WTC11 (cell line): ENCODE measurements at regions not wholly inside any gene's neighbourhood (a gene's known extent, or its start where the extent isn't known, plus 50 kb on each side); places are given as distances from the start of the nearest gene placed in this dataset.

ENCODE experiments used
- ATAC-seq: fragments of 200-7000 bp; cut with Tn5 transposase; 2 replicates; pipeline ENCODE4 v1.10.0; 2021; ENCODE audit warnings: mild to moderate bottlenecking, moderate library complexity
- CTCF ChIA-PET: fragments of 300-600 bp; sonication (Branson Sonifier 250); formaldehyde crosslinking; loops from one replicate; lab custom pipeline; 2021; ENCODE audit warnings: antibody characterized with exemption; lab: Charles Lee
- POLR2A ChIA-PET: fragments of 350-600 bp; sonication (Branson Sonifier 250); formaldehyde crosslinking; loops from one replicate; lab custom pipeline; 2021; ENCODE audit warnings: antibody characterized with exemption; lab: Charles Lee
- DNase-seq: peaks from one replicate; pipeline ENCODE4 v3.0.0; 2021; ENCODE audit warnings: low spot score
- H3K27ac Mint-ChIP-seq: 2 replicates; pipeline ENCODE4 v1.8.0; 2021; ENCODE audit warnings: mixed read lengths
- H3K27me3 Mint-ChIP-seq: 2 replicates; pipeline ENCODE4 v1.8.0; 2021; ENCODE audit warnings: low read depth, mild to moderate bottlenecking, moderate library complexity, mixed read lengths
- H3K36me3 Mint-ChIP-seq: 2 replicates; pipeline ENCODE4 v1.8.0; 2021; ENCODE audit warnings: mixed read lengths
- H3K4me1 Mint-ChIP-seq: 2 replicates; pipeline ENCODE4 v1.8.0; 2022; ENCODE audit warnings: mixed read lengths
- H3K4me3 Mint-ChIP-seq: 2 replicates; pipeline ENCODE4 v1.8.0; 2021; ENCODE audit warnings: mild to moderate bottlenecking, moderate library complexity, mixed read lengths
- H3K9me3 Mint-ChIP-seq: 2 replicates; pipeline ENCODE4 v1.8.0; 2021; ENCODE audit warnings: mixed read lengths
- ATF6 ChIP-seq: sonication (generic); formaldehyde crosslinking; IDR thresholded peaks from 2 replicates; pipeline ENCODE4 v1.8.1; 2023; ENCODE audit warnings: mild to moderate bottlenecking, missing genetic modification reagents
- CREB1 ChIP-seq: sonication (generic); formaldehyde crosslinking; IDR thresholded peaks from 2 replicates; pipeline ENCODE4 v1.8.0; 2023; ENCODE audit warnings: mild to moderate bottlenecking, missing genetic modification reagents
- GABPB1 ChIP-seq: sonication (generic); formaldehyde crosslinking; IDR thresholded peaks from 2 replicates; pipeline ENCODE4 v1.8.1; 2023; ENCODE audit warnings: mild to moderate bottlenecking, missing genetic modification reagents
- GRHL2 ChIP-seq: fragments of 250-450 bp; sonication (Bioruptor Pico); IDR thresholded peaks from 2 replicates; pipeline ENCODE4 v1.8.0; 2022; ENCODE audit warnings: mild to moderate bottlenecking, moderate library complexity; ENCODE audit not compliant: insufficient replicate concordance, severe bottlenecking
- GTF2I ChIP-seq: fragments of 250-450 bp; sonication (Bioruptor Pico); conservative IDR thresholded peaks from 2 replicates; pipeline ENCODE4 v1.4.0; 2021; ENCODE audit warnings: mild to moderate bottlenecking
- HMGA2 ChIP-seq: fragments of 250-450 bp; sonication (Bioruptor Pico); IDR thresholded peaks from 2 replicates; pipeline ENCODE4 v1.4.0; 2021; ENCODE audit warnings: mild to moderate bottlenecking, moderate library complexity
- IRF2 ChIP-seq: sonication (generic); formaldehyde crosslinking; IDR thresholded peaks from 2 replicates; pipeline ENCODE4 v1.8.0; 2022; ENCODE audit warnings: low read depth, missing genetic modification reagents, borderline replicate concordance
- JUN ChIP-seq: sonication (generic); formaldehyde crosslinking; IDR thresholded peaks from 2 replicates; pipeline ENCODE4 v1.8.0; 2023; ENCODE audit warnings: mild to moderate bottlenecking, missing genetic modification reagents
- NR3C1 ChIP-seq: sonication (generic); formaldehyde crosslinking; conservative IDR thresholded peaks from 2 replicates; pipeline ENCODE4 v1.8.1; 2023; ENCODE audit warnings: low read depth, mild to moderate bottlenecking, missing genetic modification reagents
- TP53 ChIP-seq: sonication (generic); formaldehyde crosslinking; IDR thresholded peaks from 2 replicates; pipeline ENCODE4 v1.8.1; 2023; ENCODE audit warnings: mild to moderate bottlenecking, missing genetic modification reagents
- ZBTB21 ChIP-seq: sonication (generic); formaldehyde crosslinking; IDR thresholded peaks from 2 replicates; pipeline ENCODE4 v1.8.1; 2023; ENCODE audit warnings: mild to moderate bottlenecking, missing genetic modification reagents, borderline replicate concordance
- ZMAT4 ChIP-seq: fragments of 250-450 bp; sonication (Bioruptor Pico); IDR thresholded peaks from 2 replicates; pipeline ENCODE4 v1.9.0; 2021; ENCODE audit warnings: mild to moderate bottlenecking
- ZNF512 ChIP-seq: sonication (generic); formaldehyde crosslinking; IDR thresholded peaks from 2 replicates; pipeline ENCODE4 v1.8.1; 2022; ENCODE audit warnings: missing genetic modification reagents, borderline replicate concordance
- ZNF671 ChIP-seq: fragments of 250-450 bp; sonication (Bioruptor Pico); IDR thresholded peaks from 2 replicates; pipeline ENCODE4 v1.8.0; 2021; ENCODE audit warnings: mild to moderate bottlenecking
- TF ChIP-seq, protein P1 (sequence below): fragments of 250-450 bp; sonication (Bioruptor Pico); IDR thresholded peaks from 2 replicates; pipeline ENCODE4 v2.1.2; 2022; ENCODE audit warnings: mild to moderate bottlenecking, moderate library complexity
- TF ChIP-seq, protein P2 (sequence below): sonication (generic); formaldehyde crosslinking; IDR thresholded peaks from 2 replicates; pipeline ENCODE4 v1.8.0; 2022; ENCODE audit warnings: missing genetic modification reagents
- TF ChIP-seq, protein P3 (sequence below): sonication (generic); formaldehyde crosslinking; IDR thresholded peaks from 2 replicates; pipeline ENCODE4 v1.8.1; 2023; ENCODE audit warnings: mild to moderate bottlenecking, missing genetic modification reagents
- TF ChIP-seq, protein P4 (sequence below): sonication (generic); formaldehyde crosslinking; IDR thresholded peaks from 2 replicates; pipeline ENCODE4 v1.8.1; 2022; ENCODE audit warnings: mild to moderate bottlenecking, moderate library complexity, missing genetic modification reagents
- TF ChIP-seq, protein P5 (sequence below): sonication (generic); formaldehyde crosslinking; IDR thresholded peaks from 2 replicates; pipeline ENCODE4 v1.8.0; 2022; ENCODE audit warnings: mild to moderate bottlenecking, missing genetic modification reagents
- TF ChIP-seq, protein P6 (sequence below): sonication (generic); formaldehyde crosslinking; IDR thresholded peaks from 2 replicates; pipeline ENCODE4 v1.8.1; 2023; ENCODE audit warnings: mild to moderate bottlenecking, missing genetic modification reagents, moderate library complexity
- TF ChIP-seq, protein P7 (sequence below): sonication (generic); formaldehyde crosslinking; IDR thresholded peaks from 2 replicates; pipeline ENCODE4 v1.8.1; 2022; ENCODE audit warnings: low read depth, mild to moderate bottlenecking, moderate library complexity, missing genetic modification reagents, borderline replicate concordance

DNA sequence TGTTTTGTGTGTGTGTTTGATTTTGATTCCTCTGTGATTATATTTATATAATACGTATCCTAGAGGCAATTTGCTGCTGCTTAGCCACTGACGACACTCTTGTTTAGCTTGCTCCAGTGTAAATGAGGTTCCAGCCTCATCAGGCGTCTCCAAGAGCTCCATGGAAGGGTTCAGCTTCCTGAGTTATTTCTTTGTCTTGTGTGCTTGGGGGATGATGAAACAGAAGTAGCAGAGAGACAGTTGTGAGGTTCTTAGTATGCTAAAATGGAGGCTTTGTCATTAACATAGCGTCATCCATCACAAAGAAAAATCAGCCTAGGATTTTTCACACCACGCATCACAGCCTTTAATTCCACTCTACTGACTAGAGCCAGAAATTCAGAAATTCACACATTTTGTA lies 85.1 kb downstream of the KLF6 start:
- Mint-ChIP-seq H3K27ac (peak overlapping the region; percentile 54; the same call in 1 of the 2 replicates), H3K4me3 (no peak overlapping the region), H3K27me3 (no peaks in the 10 kb centered on the region; the same call in 1 of the 2 replicates), H3K9me3 (peaks cover 29% of the 10 kb centered on the region), H3K4me1 (peaks cover 23% of the 10 kb centered on the region), H3K36me3 (no peaks in the 10 kb centered on the region)
- ChIA-PET POLR2A (interaction anchor here (0.9 kb wide), 1 partner anchor 85 kb away, joined by 3 read pairs; the partner anchor contains the start of gene KLF6), CTCF (no interaction called here)
- TF ChIP-seq, protein P1, sequence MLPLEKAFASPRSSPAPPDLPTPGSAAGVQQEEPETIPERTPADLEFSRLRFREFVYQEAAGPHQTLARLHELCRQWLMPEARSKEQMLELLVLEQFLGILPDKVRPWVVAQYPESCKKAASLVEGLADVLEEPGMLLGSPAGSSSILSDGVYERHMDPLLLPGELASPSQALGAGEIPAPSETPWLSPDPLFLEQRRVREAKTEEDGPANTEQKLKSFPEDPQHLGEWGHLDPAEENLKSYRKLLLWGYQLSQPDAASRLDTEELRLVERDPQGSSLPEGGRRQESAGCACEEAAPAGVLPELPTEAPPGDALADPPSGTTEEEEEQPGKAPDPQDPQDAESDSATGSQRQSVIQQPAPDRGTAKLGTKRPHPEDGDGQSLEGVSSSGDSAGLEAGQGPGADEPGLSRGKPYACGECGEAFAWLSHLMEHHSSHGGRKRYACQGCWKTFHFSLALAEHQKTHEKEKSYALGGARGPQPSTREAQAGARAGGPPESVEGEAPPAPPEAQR, result no peak
- no peak for TF ChIP-seq GTF2I (CRISPR knock-in tag)
- TF ChIP-seq, protein P2, sequence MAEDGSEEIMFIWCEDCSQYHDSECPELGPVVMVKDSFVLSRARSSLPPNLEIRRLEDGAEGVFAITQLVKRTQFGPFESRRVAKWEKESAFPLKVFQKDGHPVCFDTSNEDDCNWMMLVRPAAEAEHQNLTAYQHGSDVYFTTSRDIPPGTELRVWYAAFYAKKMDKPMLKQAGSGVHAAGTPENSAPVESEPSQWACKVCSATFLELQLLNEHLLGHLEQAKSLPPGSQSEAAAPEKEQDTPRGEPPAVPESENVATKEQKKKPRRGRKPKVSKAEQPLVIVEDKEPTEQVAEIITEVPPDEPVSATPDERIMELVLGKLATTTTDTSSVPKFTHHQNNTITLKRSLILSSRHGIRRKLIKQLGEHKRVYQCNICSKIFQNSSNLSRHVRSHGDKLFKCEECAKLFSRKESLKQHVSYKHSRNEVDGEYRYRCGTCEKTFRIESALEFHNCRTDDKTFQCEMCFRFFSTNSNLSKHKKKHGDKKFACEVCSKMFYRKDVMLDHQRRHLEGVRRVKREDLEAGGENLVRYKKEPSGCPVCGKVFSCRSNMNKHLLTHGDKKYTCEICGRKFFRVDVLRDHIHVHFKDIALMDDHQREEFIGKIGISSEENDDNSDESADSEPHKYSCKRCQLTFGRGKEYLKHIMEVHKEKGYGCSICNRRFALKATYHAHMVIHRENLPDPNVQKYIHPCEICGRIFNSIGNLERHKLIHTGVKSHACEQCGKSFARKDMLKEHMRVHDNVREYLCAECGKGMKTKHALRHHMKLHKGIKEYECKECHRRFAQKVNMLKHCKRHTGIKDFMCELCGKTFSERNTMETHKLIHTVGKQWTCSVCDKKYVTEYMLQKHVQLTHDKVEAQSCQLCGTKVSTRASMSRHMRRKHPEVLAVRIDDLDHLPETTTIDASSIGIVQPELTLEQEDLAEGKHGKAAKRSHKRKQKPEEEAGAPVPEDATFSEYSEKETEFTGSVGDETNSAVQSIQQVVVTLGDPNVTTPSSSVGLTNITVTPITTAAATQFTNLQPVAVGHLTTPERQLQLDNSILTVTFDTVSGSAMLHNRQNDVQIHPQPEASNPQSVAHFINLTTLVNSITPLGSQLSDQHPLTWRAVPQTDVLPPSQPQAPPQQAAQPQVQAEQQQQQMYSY, result no peak
- TF ChIP-seq, protein P3, sequence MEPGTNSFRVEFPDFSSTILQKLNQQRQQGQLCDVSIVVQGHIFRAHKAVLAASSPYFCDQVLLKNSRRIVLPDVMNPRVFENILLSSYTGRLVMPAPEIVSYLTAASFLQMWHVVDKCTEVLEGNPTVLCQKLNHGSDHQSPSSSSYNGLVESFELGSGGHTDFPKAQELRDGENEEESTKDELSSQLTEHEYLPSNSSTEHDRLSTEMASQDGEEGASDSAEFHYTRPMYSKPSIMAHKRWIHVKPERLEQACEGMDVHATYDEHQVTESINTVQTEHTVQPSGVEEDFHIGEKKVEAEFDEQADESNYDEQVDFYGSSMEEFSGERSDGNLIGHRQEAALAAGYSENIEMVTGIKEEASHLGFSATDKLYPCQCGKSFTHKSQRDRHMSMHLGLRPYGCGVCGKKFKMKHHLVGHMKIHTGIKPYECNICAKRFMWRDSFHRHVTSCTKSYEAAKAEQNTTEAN (CRISPR knock-in tag), result no peak
- TF ChIP-seq JUN (CRISPR knock-in tag), result no peak
- TF ChIP-seq, all 79 proteins: peak for 0
- ATAC-seq (peak; percentile 81), DNase-seq (no peak)

- Mint-ChIP-seq H3K9me3 (peaks cover 29% of the 10 kb centered on the region), H3K27ac (no peak overlapping the region), H3K36me3 (no peaks in the 10 kb centered on the region), H3K4me3 (no peak overlapping the region), H3K4me1 (peaks cover 33% of the 10 kb centered on the region), H3K27me3 (no peaks in the 10 kb centered on the region; the same call in 1 of the 2 replicates)
- CTCF ChIA-PET, result no interaction called here
- no peak for DNase-seq
- ATAC-seq, result no peak
- POLR2A ChIA-PET, result no interaction called here
- TF ChIP-seq NR3C1, result no peak
- TF ChIP-seq JUN (CRISPR knock-in tag), result no peak
- TF ChIP-seq ZMAT4 (CRISPR knock-in tag), result no peak
- no peak for TF ChIP-seq HMGA2 (CRISPR knock-in tag)
- no peak for TF ChIP-seq ZBTB21 (CRISPR knock-in tag)
- TF ChIP-seq, protein P4, sequence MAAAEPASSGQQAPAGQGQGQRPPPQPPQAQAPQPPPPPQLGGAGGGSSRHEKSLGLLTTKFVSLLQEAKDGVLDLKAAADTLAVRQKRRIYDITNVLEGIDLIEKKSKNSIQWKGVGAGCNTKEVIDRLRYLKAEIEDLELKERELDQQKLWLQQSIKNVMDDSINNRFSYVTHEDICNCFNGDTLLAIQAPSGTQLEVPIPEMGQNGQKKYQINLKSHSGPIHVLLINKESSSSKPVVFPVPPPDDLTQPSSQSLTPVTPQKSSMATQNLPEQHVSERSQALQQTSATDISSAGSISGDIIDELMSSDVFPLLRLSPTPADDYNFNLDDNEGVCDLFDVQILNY (CRISPR knock-in tag), result no peak
- TF ChIP-seq, protein P5, sequence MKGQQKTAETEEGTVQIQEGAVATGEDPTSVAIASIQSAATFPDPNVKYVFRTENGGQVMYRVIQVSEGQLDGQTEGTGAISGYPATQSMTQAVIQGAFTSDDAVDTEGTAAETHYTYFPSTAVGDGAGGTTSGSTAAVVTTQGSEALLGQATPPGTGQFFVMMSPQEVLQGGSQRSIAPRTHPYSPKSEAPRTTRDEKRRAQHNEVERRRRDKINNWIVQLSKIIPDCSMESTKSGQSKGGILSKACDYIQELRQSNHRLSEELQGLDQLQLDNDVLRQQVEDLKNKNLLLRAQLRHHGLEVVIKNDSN (CRISPR knock-in tag), result no peak
- TF ChIP-seq GRHL2 (CRISPR knock-in tag), result no peak
- TF ChIP-seq, protein P6, sequence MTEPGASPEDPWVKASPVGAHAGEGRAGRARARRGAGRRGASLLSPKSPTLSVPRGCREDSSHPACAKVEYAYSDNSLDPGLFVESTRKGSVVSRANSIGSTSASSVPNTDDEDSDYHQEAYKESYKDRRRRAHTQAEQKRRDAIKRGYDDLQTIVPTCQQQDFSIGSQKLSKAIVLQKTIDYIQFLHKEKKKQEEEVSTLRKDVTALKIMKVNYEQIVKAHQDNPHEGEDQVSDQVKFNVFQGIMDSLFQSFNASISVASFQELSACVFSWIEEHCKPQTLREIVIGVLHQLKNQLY (CRISPR knock-in tag), result no peak
- TF ChIP-seq IRF2 (CRISPR knock-in tag), result no peak
- no peak for TF ChIP-seq TP53 (CRISPR knock-in tag)
- no peak for TF ChIP-seq ZNF671 (CRISPR knock-in tag)
- no peak for TF ChIP-seq GABPB1 (CRISPR knock-in tag)
- TF ChIP-seq CREB1 (CRISPR knock-in tag), result no peak
- TF ChIP-seq ZNF512 (CRISPR knock-in tag), result no peak
- no peak for TF ChIP-seq ATF6
- TF ChIP-seq, protein P7, sequence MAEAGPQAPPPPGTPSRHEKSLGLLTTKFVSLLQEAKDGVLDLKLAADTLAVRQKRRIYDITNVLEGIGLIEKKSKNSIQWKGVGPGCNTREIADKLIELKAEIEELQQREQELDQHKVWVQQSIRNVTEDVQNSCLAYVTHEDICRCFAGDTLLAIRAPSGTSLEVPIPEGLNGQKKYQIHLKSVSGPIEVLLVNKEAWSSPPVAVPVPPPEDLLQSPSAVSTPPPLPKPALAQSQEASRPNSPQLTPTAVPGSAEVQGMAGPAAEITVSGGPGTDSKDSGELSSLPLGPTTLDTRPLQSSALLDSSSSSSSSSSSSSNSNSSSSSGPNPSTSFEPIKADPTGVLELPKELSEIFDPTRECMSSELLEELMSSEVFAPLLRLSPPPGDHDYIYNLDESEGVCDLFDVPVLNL, result no peak
Observed at GRCh38 chr10:3698312-3698711, 86.7 kb downstream of the KLF6 start.
